ENCODE measurements at regions not wholly inside any gene's neighbourhood (a gene's known extent, or its start where the extent isn't known, plus 50 kb on each side); places are given as distances from the start of the nearest gene placed in this dataset.

- TF ChIP-seq CTCF (IDR thresholded peaks at IDR 0.05) (no peak), POLR2A (IDR thresholded peaks at IDR 0.05) (no peak), POLR2AphosphoS5 (IDR thresholded peaks at IDR 0.05) (no peak)
Measured at GRCh38 chr4:138542191-138542776, 300.1 kb upstream of the SLC7A11 start.
